ENCODE measurements at regions not wholly inside any gene's neighbourhood (a gene's known extent, or its start where the extent isn't known, plus 50 kb on each side); places are given as distances from the start of the nearest gene placed in this dataset.

- Histone ChIP-seq H3K9ac (ENCODE audit: insufficient read depth, low read length, poor library complexity, severe bottlenecking) (no peak overlapping the region), H3K4me3 (replicated peaks in 1 of 3; ENCODE audit: low read depth in 2 of 3, low read length in 3 of 3) (no peak overlapping the region), H3K36me3 (replicated peaks in 1 of 2; ENCODE audit: control insufficient read depth in 1 of 2, insufficient read depth in 2 of 2, low read length in 2 of 2) (no peaks in the 10 kb centered on the region), H2AFZ (ENCODE audit: insufficient read depth, low read depth, low read length, poor library complexity, severe bottlenecking) (no peak overlapping the region), H3K27me3 (ENCODE audit: control insufficient read depth in 2 of 2, insufficient read depth in 2 of 2, low read length in 2 of 2) (no peaks in the 10 kb centered on the region), H3K27ac (ENCODE audit: low read depth in 1 of 2, low read length in 2 of 2) (no peak overlapping the region), H3K4me2 (replicated peaks; ENCODE audit: extremely low read depth, low read length, poor library complexity, severe bottlenecking) (no peak overlapping the region), H3K9me3 (replicated peaks in 1 of 2; ENCODE audit: control insufficient read depth in 1 of 2, insufficient read depth in 1 of 2, low read length in 2 of 2) (peaks cover 0 to 7% of the 10 kb centered on the region in 2 donors), H3K4me1 (ENCODE audit: control insufficient read depth in 1 of 2, insufficient read depth in 2 of 2, low read length in 2 of 2) (peaks cover 0 to 4% of the 10 kb centered on the region in 2 donors), H4K20me1 (ENCODE audit: insufficient read depth, low read length) (no peaks in the 10 kb centered on the region), H3K79me2 (ENCODE audit: insufficient read depth, low read length) (no peaks in the 10 kb centered on the region)
- Mint-ChIP-seq H3K9me3 (peaks cover 2 to 11% (median 6%) of the 10 kb centered on the region in 7 donors), H3K27ac (no peak overlapping the region), H3K4me1 (no peaks in the 10 kb centered on the region), H3K27me3 (ENCODE audit: low read depth in 3 of 3) (peaks cover 0 to 4% (median 1%) of the 10 kb centered on the region in 3 donors), H3K4me3 (no peak overlapping the region), H3K36me3 (no peaks in the 10 kb centered on the region)
- 92% methylated on average over 2 of the region's 4 CpGs for WGBS (ENCODE audit: insufficient coverage)
- DNase-seq: no peak
- intact Hi-C loops (cut with micrococcal nuclease): no loop called here
- no peak for TF ChIP-seq CTCF (IDR thresholded peaks at IDR 0.05)
Measured at GRCh38 chr3:13766128-13766527, 113.7 kb downstream of the WNT7A start.

- Histone ChIP-seq H3K9ac (ENCODE audit: insufficient read depth, low read length, poor library complexity, severe bottlenecking) (no peak overlapping the region), H3K4me1 (ENCODE audit: control insufficient read depth in 1 of 2, insufficient read depth in 2 of 2, low read length in 2 of 2) (no peaks in the 10 kb centered on the region), H4K20me1 (ENCODE audit: insufficient read depth, low read length) (no peaks in the 10 kb centered on the region), H3K36me3 (replicated peaks in 1 of 2; ENCODE audit: control insufficient read depth in 1 of 2, insufficient read depth in 2 of 2, low read length in 2 of 2) (no peaks in the 10 kb centered on the region), H2AFZ (ENCODE audit: insufficient read depth, low read depth, low read length, poor library complexity, severe bottlenecking) (no peak overlapping the region), H3K27ac (ENCODE audit: low read depth in 1 of 2, low read length in 2 of 2) (no peak overlapping the region), H3K4me3 (replicated peaks in 1 of 3; ENCODE audit: low read depth in 2 of 3, low read length in 3 of 3) (no peak overlapping the region), H3K27me3 (ENCODE audit: control insufficient read depth in 2 of 2, insufficient read depth in 2 of 2, low read length in 2 of 2) (no peaks in the 10 kb centered on the region), H3K79me2 (ENCODE audit: insufficient read depth, low read length) (no peaks in the 10 kb centered on the region), H3K4me2 (replicated peaks; ENCODE audit: extremely low read depth, low read length, poor library complexity, severe bottlenecking) (no peak overlapping the region), H3K9me3 (replicated peaks in 1 of 2; ENCODE audit: control insufficient read depth in 1 of 2, insufficient read depth in 1 of 2, low read length in 2 of 2) (peaks cover 0 to 7% of the 10 kb centered on the region in 2 donors)
- H3K4me3 Mint-ChIP-seq: no peak overlapping the region
- TF ChIP-seq CTCF (IDR thresholded peaks at IDR 0.05): no peak
- H3K36me3 Mint-ChIP-seq: no peaks in the 10 kb centered on the region
- peaks cover 2 to 11% (median 7%) of the 10 kb centered on the region in 7 donors for H3K9me3 Mint-ChIP-seq
- DNase-seq: no peak
- intact Hi-C loops (cut with micrococcal nuclease): no loop called here
- H3K27ac Mint-ChIP-seq: no peak overlapping the region
- peaks cover 0 to 4% (median 1%) of the 10 kb centered on the region in 3 donors for H3K27me3 Mint-ChIP-seq (ENCODE audit: low read depth in 3 of 3)
- no peaks in the 10 kb centered on the region for H3K4me1 Mint-ChIP-seq
- WGBS (ENCODE audit: insufficient coverage): 90% methylated on average over 9 of the region's 9 CpGs
Measured at GRCh38 chr3:13764161-13764560, 115.7 kb downstream of the WNT7A start.
